K562 (cell line): ENCODE measurements at regions not wholly inside any gene's neighbourhood (a gene's known extent, or its start where the extent isn't known, plus 50 kb on each side); places are given as distances from the start of the nearest gene placed in this dataset.

Experiments
- CTCF ChIP-seq, 3 experiments: IDR thresholded peaks in 2 of 3; conservative IDR thresholded peaks in 1 of 3; 2 replicates each; pipeline ENCODE4 v1.5.1; 2011 to 2012; ENCODE audit warnings: low read length in 3 of 3, mild to moderate bottlenecking in 3 of 3, control low read depth in 2 of 3, improper control_type of control experiment in 1 of 3, inconsistent platforms in 1 of 3, low read depth in 1 of 3, mixed read lengths in 1 of 3, moderate library complexity in 1 of 3; ENCODE audit not compliant: insufficient read depth in 2 of 3
- GABPA ChIP-seq: fragments of 200-800 bp; sonication (Bioruptor generic); conservative IDR thresholded peaks from 2 replicates; pipeline ENCODE4 v1.6.1; 2016; ENCODE audit warnings: low read depth, missing genetic modification characterization, missing compliant biosample characterization
- HNRNPL ChIP-seq: fragments of 200-400 bp; formaldehyde crosslinking; IDR thresholded peaks from 2 replicates; pipeline ENCODE4 v1.6.1; 2017; ENCODE audit warnings: low read depth, mild to moderate bottlenecking, low read length
- MAFK ChIP-seq: IDR thresholded peaks from 2 replicates; pipeline ENCODE4 v1.6.1; 2011; ENCODE audit warnings: low read length, improper control_type of control experiment
- NR3C1 ChIP-seq: sonication (generic); formaldehyde crosslinking; IDR thresholded peaks from 2 replicates; pipeline ENCODE4 v1.8.1; 2022; ENCODE audit warnings: missing genetic modification reagents
- POLR2A ChIP-seq: fragments of 450-650 bp; conservative IDR thresholded peaks from 2 replicates; pipeline ENCODE4 v1.6.1; 2016
- POLR2H ChIP-seq: IDR thresholded peaks from 2 replicates; pipeline ENCODE4 v1.6.1; 2016; ENCODE audit warnings: missing genetic modification characterization, low read depth, mild to moderate bottlenecking, control low read depth, missing compliant biosample characterization, moderate library complexity
- REST ChIP-seq, 2 experiments: fragments of 450-650 bp; formaldehyde crosslinking in 1 of 2; IDR thresholded peaks; 2 replicates each; pipeline versions ENCODE4 v1.4.0 to v1.6.1; 2014 to 2020; ENCODE audit warnings: mild to moderate bottlenecking in 2 of 2, borderline replicate concordance in 1 of 2, low read depth in 1 of 2
- SMC3 ChIP-seq: conservative IDR thresholded peaks from 2 replicates; pipeline ENCODE4 v1.6.1; 2011; ENCODE audit warnings: low read depth, low read length, improper control_type of control experiment; ENCODE audit not compliant: insufficient read depth
- SREBF2 ChIP-seq: sonication (generic); formaldehyde crosslinking; IDR thresholded peaks from 2 replicates; pipeline ENCODE4 v1.4.0; 2020; ENCODE audit warnings: mild to moderate bottlenecking, missing genetic modification reagents
- THAP7 ChIP-seq: fragments of 250-450 bp; sonication (Bioruptor Pico); IDR thresholded peaks from 2 replicates; pipeline ENCODE4 v1.5.0; 2021
- TSHZ1 ChIP-seq: fragments of 250-450 bp; sonication (Bioruptor Pico); IDR thresholded peaks from 2 replicates; pipeline ENCODE4 v1.4.0; 2020; ENCODE audit warnings: mild to moderate bottlenecking, moderate library complexity
- ZNF212 ChIP-seq: fragments of 450-650 bp; formaldehyde crosslinking; IDR thresholded peaks from 2 replicates; pipeline ENCODE4 v1.4.0; 2020; ENCODE audit warnings: mild to moderate bottlenecking
- ZNF644 ChIP-seq: fragments of 200-800 bp; sonication (Bioruptor generic); IDR thresholded peaks from 2 replicates; pipeline ENCODE4 v1.6.1; 2016; ENCODE audit warnings: low read depth, missing genetic modification characterization, missing compliant biosample characterization

- TF ChIP-seq HNRNPL (no peak), NR3C1 (CRISPR knock-in tag) (no peak), CTCF (IDR thresholded peaks at IDR 0.05 in 2 of 3, conservative IDR thresholded peaks at IDR 0.05 in 1 of 3; ENCODE audit: insufficient read depth in 2 of 3, low read depth in 1 of 3, low read length in 3 of 3) (no peak), SMC3 (no peak), MAFK (no peak), REST (IDR thresholded peaks at IDR 0.05; ENCODE audit: borderline replicate concordance) (no peak), REST (CRISPR knock-in tag; IDR thresholded peaks at IDR 0.05; ENCODE audit: low read depth) (no peak), TSHZ1 (CRISPR knock-in tag) (no peak), THAP7 (no peak), POLR2H (tag) (no peak), POLR2A (no peak), ZNF212 (no peak), ZNF644 (no peak), SREBF2 (no peak), GABPA (tag) (no peak)
Measured at GRCh38 chr5:98540056-98540455, 233.4 kb upstream of the RGMB start.
